ENCODE measurements at regions not wholly inside any gene's neighbourhood (a gene's known extent, or its start where the extent isn't known, plus 50 kb on each side); places are given as distances from the start of the nearest gene placed in this dataset.

DNA sequence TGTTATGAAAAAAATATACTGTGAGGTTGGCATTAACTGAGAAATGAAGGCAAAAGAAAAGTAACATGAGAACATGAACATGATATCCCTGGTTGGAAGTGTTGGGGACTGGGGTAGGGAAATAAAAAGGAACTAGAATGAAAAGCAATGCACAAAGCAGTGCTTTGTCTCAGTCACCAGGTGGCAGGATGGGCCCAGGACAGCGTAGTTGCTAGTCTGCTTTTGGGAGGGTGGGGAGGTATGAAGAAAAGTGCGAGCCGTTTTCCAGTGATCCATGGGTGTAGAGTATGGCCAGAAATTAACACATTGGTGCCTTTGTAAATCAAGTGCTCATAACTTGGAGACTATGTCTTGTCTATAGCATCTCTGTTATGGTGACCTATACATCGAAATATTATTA is 662.5 kb upstream of the SALL1 start:
- no peak for DNase-seq
- peaks cover 4% of the 10 kb centered on the region for H3K4me1 Mint-ChIP-seq (ENCODE audit: low read depth, unreplicated experiment)
- CTCF ChIA-PET: no interaction called here
- no peaks in the 10 kb centered on the region for H3K36me3 Mint-ChIP-seq (ENCODE audit: insufficient read depth, unreplicated experiment)
- no peaks in the 10 kb centered on the region for H3K27me3 Mint-ChIP-seq (ENCODE audit: unreplicated experiment)
- no peak overlapping the region for H3K4me3 Mint-ChIP-seq (ENCODE audit: low read depth, unreplicated experiment)
- H3K9me3 Mint-ChIP-seq (ENCODE audit: low read depth, unreplicated experiment): peaks cover 4% of the 10 kb centered on the region
- H3K27ac Mint-ChIP-seq (ENCODE audit: unreplicated experiment): no peak overlapping the region
- intact Hi-C loops (cut with micrococcal nuclease; ENCODE audit: unreplicated experiment): loop anchor here (10.0 kb wide), 2 partner anchors 241 to 1211 kb away; no protein-coding TSS in a partner anchor
- BruUV-seq (replicated peaks): no TSS peak
- TF ChIP-seq, protein P1, sequence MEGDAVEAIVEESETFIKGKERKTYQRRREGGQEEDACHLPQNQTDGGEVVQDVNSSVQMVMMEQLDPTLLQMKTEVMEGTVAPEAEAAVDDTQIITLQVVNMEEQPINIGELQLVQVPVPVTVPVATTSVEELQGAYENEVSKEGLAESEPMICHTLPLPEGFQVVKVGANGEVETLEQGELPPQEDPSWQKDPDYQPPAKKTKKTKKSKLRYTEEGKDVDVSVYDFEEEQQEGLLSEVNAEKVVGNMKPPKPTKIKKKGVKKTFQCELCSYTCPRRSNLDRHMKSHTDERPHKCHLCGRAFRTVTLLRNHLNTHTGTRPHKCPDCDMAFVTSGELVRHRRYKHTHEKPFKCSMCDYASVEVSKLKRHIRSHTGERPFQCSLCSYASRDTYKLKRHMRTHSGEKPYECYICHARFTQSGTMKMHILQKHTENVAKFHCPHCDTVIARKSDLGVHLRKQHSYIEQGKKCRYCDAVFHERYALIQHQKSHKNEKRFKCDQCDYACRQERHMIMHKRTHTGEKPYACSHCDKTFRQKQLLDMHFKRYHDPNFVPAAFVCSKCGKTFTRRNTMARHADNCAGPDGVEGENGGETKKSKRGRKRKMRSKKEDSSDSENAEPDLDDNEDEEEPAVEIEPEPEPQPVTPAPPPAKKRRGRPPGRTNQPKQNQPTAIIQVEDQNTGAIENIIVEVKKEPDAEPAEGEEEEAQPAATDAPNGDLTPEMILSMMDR (IDR thresholded peaks at IDR 0.05; ENCODE audit: unreplicated experiment): no peak

DNA sequence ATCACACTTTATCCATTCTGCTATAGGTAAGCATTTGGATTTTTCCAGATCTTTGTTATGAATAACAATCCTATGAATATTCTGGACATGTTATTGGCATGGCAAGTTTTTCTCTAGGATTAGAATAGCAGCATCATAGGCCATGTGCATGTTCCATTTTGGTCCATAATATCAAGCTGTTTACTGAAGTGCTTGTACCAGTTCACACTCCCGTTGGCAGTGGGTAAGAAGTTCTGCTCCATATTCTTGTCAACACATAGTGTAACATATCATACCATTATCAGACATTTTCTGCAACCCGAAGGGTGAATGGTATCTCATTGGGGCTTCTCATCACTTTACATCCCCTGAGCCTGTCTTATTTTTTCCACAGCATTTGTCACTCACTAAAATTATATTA is 661.9 kb upstream of the SALL1 start:
- Mint-ChIP-seq H3K4me3 (ENCODE audit: low read depth, unreplicated experiment) (no peak overlapping the region), H3K4me1 (ENCODE audit: low read depth, unreplicated experiment) (no peaks in the 10 kb centered on the region), H3K27me3 (ENCODE audit: unreplicated experiment) (no peaks in the 10 kb centered on the region), H3K36me3 (ENCODE audit: insufficient read depth, unreplicated experiment) (no peaks in the 10 kb centered on the region), H3K9me3 (ENCODE audit: low read depth, unreplicated experiment) (peaks cover 4% of the 10 kb centered on the region), H3K27ac (ENCODE audit: unreplicated experiment) (no peak overlapping the region)
- DNase-seq: no peak
- CTCF ChIA-PET: no interaction called here
- no TSS peak for BruUV-seq (replicated peaks)
- intact Hi-C loops (cut with micrococcal nuclease; ENCODE audit: unreplicated experiment): loop anchor here (10.0 kb wide), 2 partner anchors 242 to 1212 kb away; no protein-coding TSS in a partner anchor
- TF ChIP-seq, protein P1 (IDR thresholded peaks at IDR 0.05; ENCODE audit: unreplicated experiment): no peak

DNA sequence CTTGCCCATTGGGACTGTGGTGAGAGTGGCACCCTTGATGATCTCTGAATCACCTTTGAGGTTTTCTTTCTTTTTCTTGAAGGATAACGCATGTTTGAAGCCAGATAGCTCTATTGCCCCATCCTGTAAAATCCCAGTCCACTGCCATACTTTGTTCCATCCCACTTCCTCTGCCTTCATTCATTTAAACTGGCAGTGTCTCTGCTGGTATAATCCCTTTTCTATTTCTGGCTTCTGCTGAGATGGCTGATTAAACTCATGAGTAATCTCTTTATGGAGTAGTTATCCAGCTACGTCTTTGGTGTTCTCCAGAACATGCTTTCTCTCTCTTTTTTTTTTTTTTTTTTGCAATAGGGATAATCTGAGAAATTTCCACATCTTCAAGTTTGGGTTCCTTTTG is 656.5 kb upstream of the SALL1 start:
- TF ChIP-seq, protein P1 (IDR thresholded peaks at IDR 0.05; ENCODE audit: unreplicated experiment): no peak
- Mint-ChIP-seq H3K36me3 (ENCODE audit: insufficient read depth, unreplicated experiment) (no peaks in the 10 kb centered on the region), H3K9me3 (ENCODE audit: low read depth, unreplicated experiment) (peaks cover 4% of the 10 kb centered on the region), H3K27me3 (ENCODE audit: unreplicated experiment) (peaks cover 9% of the 10 kb centered on the region), H3K4me1 (ENCODE audit: low read depth, unreplicated experiment) (no peaks in the 10 kb centered on the region), H3K4me3 (ENCODE audit: low read depth, unreplicated experiment) (no peak overlapping the region), H3K27ac (ENCODE audit: unreplicated experiment) (no peak overlapping the region)
- CTCF ChIA-PET: interaction anchor here (0.7 kb wide), 2 partner anchors 310 to 755 kb away, joined by 4 to 9 read pairs; no protein-coding TSS in a partner anchor
- intact Hi-C loops (cut with micrococcal nuclease; ENCODE audit: unreplicated experiment): no loop called here
- no TSS peak for BruUV-seq (replicated peaks)
- no peak for DNase-seq

DNA sequence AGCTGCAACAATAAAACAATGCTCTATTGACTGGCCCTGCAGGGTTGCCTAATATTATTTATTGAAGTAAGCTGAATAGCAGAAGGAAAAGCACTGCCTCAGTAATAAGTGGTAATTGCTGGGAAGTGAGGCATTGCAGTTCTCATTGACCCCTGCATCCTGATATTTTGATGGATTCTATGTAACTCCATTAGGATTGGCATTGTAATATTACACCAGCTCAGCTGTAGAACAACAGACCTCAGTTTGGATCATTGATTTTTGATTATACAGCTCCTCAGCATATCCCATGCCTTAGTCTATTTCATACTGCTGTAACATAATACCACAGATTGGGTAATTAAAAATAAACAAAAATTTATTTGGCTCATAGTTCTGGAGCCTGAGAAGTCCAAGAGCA is 650.6 kb upstream of the SALL1 start:
- Mint-ChIP-seq H3K4me1 (ENCODE audit: low read depth, unreplicated experiment) (peaks cover 5% of the 10 kb centered on the region), H3K36me3 (ENCODE audit: insufficient read depth, unreplicated experiment) (no peaks in the 10 kb centered on the region), H3K27ac (ENCODE audit: unreplicated experiment) (no peak overlapping the region), H3K4me3 (ENCODE audit: low read depth, unreplicated experiment) (no peak overlapping the region), H3K27me3 (ENCODE audit: unreplicated experiment) (peaks cover 8% of the 10 kb centered on the region), H3K9me3 (ENCODE audit: low read depth, unreplicated experiment) (peaks cover 4% of the 10 kb centered on the region)
- BruUV-seq (replicated peaks): no TSS peak
- intact Hi-C loops (cut with micrococcal nuclease; ENCODE audit: unreplicated experiment): no loop called here
- CTCF ChIA-PET: interaction anchor here (0.5 kb wide), 2 partner anchors 35 to 1262 kb away, joined by 3 to 5 read pairs; no protein-coding TSS in a partner anchor
- TF ChIP-seq, protein P1 (IDR thresholded peaks at IDR 0.05; ENCODE audit: unreplicated experiment): no peak
- no peak for DNase-seq

Data from Calu3 (cell line).